Hepatocyte (in vitro differentiated cells): ENCODE measurements at regions not wholly inside any gene's neighbourhood (a gene's known extent, or its start where the extent isn't known, plus 50 kb on each side); places are given as distances from the start of the nearest gene placed in this dataset.

Experiments used
- EZH2 ChIP-seq: fragments of 200-600 bp; sonication (generic); IDR thresholded peaks from 2 replicates; pipeline ENCODE4 v1.6.1; 2016; ENCODE audit warnings: antibody characterized with exemption, mild to moderate bottlenecking, borderline replicate concordance
- EZH2phosphoT487 ChIP-seq: fragments of 200-600 bp; sonication (generic); IDR thresholded peaks from one replicate; pipeline ENCODE4 v1.6.1; 2018; ENCODE audit warnings: antibody characterized with exemption, mild to moderate bottlenecking, low read depth, moderate library complexity; ENCODE audit not compliant: unreplicated experiment, severe bottlenecking
- TF ChIP-seq, protein P1 (sequence below): fragments of 200-600 bp; sonication (generic); IDR thresholded peaks from 2 replicates; pipeline ENCODE4 v1.5.1; 2016; ENCODE audit warnings: antibody characterized with exemption, mild to moderate bottlenecking; ENCODE audit not compliant: poor library complexity

GRCh38 chr22:49623176-49623575 lies 204.5 kb downstream of the BRD1 start:
- TF ChIP-seq, protein P1, sequence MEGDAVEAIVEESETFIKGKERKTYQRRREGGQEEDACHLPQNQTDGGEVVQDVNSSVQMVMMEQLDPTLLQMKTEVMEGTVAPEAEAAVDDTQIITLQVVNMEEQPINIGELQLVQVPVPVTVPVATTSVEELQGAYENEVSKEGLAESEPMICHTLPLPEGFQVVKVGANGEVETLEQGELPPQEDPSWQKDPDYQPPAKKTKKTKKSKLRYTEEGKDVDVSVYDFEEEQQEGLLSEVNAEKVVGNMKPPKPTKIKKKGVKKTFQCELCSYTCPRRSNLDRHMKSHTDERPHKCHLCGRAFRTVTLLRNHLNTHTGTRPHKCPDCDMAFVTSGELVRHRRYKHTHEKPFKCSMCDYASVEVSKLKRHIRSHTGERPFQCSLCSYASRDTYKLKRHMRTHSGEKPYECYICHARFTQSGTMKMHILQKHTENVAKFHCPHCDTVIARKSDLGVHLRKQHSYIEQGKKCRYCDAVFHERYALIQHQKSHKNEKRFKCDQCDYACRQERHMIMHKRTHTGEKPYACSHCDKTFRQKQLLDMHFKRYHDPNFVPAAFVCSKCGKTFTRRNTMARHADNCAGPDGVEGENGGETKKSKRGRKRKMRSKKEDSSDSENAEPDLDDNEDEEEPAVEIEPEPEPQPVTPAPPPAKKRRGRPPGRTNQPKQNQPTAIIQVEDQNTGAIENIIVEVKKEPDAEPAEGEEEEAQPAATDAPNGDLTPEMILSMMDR, result no peak
- TF ChIP-seq EZH2 (no peak), EZH2phosphoT487 (no peak)
